ENCODE measurements at regions not wholly inside any gene's neighbourhood (a gene's known extent, or its start where the extent isn't known, plus 50 kb on each side); places are given as distances from the start of the nearest gene placed in this dataset.

DNA sequence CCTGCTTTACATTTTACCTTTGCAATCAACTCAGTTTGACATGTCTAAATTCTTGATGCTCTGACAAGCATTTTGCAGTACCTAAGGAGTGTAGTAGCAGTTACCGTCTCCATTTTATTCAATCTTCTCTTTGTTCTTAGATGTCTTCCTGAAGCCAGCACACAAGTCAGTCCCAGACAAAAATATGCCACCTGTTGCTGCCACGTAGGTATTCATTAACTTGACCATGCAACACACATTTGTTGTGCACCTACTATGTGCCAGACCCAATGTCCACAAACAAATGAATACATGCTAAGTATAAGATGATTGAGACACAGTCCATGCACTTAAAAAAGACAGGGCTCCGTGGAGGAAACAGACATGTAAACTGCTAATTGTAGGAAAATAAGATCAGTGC, 81.5 kb upstream of the NGF start:
- no peak for DNase-seq (ENCODE audit: low read depth in 2 of 2)

DNA sequence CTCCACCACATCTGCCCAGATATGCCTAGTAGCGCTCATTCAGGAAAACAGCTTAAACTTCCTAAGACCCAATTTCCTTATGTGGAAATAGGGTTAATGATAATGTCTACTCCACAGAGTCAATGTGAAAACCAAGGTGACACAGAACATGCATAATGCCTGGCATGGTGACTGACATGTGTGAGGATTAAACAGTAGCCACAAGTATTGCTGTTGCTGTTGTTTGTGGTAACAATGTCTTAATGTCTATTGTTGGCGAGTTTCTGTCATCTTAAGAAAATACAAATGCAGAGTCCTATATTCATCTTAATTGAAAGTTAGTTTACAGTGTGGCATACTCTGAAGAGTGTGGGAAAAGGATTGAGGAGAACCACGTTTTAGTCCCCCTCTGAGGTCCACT, 75.6 kb upstream of the NGF start:
- DNase-seq (ENCODE audit: low read depth in 2 of 2) = no peak

DNA sequence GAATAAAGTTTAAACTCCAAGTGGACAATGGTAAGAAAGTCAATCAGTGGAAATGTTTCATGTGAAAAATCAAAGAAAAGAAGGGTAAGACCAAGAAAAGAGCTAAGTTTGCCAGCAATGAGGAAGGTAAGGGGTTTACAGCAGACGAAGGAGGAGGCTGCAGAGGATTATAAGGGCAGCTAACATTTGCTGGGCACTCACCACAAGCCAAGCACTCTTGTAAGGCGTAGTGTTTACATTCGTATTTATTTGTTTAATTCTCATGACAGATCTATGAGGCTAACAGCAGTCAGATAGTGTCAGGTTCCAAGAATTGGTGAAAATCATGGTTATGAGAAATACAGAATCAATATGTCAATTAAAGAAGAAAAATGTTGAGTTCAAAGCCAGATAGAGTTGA, 75.2 kb upstream of the NGF start:
- DNase-seq (ENCODE audit: low read depth in 2 of 2) = no peak

DNA sequence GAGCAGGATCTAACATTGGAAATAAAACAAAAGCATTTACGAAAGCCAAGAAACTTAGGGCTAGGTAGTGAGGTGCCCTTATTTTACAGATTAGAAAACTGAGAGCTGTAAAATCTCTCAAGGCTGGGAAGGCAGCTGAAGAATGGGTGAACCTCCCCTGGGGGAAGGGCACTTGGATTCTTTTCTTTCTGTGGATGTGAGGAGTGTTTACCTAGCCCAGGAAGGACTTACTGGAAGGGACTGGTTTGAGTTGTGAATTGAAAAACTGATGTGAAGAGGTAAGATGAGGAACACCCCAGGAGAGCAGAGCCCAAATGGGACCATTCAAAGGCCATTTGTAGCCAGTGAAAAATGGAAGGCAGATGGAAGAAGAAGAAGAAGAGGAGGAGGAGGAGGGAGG, 74.7 kb upstream of the NGF start:
- DNase-seq (ENCODE audit: low read depth in 2 of 2) = no peak

DNA sequence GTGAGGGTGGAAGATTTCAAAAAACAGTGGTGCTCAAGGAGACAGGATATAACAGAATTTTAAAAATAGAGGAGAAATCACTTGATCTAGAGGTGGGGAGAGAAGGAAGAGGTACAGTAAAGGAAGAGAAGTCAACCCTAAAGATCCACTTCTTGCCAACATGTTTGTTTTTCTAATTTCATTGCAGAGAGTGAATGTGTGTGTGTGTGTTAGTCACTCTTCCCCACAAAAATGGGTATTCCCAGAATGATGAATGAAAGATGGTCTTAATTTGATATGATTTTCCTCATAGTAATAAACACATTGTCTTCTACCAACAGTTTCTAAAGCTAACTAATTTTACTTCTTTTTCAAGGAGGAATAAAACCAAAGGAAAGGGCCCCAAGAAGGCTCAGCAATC, 74.2 kb upstream of the NGF start:
- DNase-seq (ENCODE audit: low read depth in 2 of 2) = no peak

DNA sequence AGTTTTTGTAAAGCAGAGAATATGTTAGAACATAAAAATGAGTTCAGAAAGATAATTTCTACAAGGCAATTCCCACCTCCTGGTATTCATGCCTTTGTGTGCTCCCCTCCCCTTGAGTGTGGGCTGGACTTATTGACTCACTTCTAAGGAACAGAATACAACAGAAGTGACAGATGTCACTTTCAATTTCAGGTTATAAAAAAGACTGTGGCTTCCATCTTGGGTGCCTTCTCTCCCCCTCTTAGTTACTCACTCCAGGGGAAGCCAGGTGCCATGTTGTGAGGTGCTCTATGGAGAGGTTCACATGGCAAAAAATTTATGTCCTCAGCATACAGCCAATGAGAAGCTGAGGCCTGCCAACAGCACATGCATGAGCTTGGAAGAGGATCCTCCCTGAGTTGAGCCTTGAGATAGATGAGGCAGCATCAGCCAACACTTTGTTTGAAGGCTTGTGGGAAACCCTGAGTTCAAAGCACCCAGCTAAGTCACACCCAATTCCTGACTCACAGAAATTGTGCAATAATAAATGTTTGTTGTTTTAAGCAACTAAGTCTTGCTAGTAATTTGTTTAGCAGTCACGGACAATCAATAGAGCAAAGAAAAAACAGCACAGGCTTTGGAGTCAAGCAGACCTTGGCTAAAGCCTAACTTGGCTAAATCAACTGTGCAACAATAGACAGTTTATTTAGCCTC, 73.5 kb upstream of the NGF start:
- no peak for DNase-seq (ENCODE audit: low read depth in 2 of 2)

DNA sequence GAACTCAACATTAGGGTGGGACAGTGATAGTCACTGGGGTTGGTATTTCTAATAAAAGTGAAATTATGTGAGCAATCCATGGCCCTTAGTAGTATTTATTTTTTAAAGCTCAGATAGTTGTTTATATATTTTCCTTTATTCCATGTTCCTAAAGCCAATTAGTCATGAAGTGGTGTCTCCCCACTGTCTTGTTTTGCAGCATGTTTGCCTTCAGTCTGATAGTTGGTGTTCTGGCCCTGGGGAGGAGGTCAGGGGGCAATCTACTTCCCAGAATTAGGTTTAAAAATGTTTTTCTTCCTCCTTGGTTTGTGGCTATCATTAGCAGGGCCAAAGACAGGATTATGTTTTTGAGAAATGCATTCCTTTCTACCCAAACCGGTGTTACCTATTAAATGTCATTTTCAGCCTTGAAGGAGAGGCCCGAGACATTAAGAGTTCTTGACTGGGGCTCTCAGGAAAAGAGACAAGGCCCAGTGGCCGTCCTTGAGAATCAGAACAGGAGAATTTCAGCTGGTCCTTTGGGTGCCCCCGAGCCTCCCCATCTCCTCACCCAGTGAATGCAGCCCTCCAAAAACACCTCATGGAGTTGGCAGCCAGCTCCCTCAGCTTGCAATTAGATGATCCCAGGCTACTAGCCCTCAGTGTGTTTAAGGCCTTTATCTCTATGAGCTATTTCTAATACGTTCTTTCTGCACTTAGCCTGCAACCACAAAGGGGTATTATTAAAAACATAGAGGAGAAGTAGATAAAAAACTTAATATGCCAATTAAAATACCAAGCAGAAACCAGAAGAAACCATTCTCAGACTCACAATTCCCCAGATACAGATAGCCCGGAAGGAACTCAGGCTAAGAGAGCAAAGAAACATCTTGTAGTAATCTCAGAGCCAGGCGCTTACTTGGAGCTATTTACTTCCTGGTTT, 71.3 kb upstream of the NGF start:
- DNase-seq (ENCODE audit: low read depth in 2 of 2) = no peak

DNA sequence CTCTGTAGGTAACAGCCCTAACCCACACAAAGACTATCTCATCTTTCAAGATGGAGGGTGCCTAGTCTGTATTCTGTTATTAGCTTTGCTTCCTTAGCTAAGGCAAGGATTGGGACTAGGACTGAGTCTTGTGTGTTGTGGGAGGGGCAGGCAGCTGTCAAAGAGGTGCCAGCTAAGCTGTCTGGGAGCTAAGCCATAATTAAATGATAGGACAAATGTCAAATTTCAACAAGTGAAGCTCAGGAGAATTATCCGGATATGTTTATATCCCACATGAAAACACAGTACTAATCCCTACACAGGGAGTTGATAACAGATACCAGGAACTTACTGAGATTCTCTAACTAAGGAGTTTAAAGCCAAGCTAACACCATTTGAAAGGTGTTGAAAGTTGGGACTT, 70.5 kb upstream of the NGF start:
- DNase-seq (ENCODE audit: low read depth in 2 of 2) = no peak

DNA sequence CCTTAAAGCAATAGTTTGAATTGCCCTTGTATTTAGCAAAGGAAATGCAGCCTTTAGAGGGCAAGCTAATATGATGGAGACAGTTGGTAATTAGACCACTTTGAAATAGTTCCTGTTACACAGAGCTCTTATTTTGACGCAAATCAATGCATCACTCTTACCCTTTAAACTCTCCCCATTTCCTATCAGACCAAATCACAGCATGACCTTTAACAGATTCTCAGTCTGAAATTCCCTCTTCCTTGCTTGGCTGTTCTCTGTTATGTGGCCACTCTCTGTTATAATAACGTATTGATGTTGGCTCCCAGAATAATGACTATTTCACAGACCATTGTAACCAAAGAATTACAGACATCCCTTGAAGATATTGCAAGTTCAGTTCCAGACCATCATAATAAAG, 66.9 kb upstream of the NGF start:
- DNase-seq (ENCODE audit: low read depth in 2 of 2) = no peak

DNA sequence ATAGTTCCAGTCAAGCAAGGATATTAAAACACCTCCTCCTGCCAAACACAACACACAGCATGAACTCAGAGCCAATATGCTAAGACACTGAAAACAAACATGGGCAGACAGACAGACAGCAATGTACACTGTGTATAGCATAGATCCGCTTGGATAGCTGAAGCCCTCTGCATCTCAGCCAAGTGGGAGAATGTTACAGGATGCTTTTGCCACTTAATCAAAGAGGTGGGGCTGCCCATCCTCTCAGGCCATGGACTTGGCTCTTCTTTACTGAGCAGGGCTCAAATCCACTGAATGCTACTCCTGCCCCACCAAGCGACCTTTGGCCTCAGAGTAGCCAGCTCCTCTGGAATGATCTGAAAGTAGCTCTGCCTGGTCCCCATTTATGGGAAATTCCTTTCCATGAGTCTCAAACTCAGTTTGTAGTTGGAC, 64.7 kb upstream of the NGF start:
- no peak for DNase-seq (ENCODE audit: low read depth in 2 of 2)

DNA sequence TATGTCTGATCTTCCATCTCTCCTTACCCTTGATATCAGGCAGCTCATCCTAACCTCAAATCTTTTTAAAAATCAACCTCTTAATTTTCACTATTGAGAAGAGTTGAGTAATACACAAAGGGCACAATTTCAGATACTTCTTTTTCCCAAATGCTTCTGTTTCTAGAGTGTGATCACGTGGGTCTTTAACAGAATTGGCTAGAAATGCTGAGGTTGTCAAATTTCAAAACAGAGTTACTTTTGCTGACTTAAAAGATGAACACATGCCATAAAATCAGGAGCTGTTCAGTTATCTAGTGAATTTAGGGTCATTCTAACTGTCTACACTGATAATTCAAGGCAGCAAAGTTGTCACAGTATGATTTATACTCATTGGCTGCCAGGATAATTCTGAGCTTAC, 63.6 kb upstream of the NGF start:
- no peak for DNase-seq (ENCODE audit: low read depth in 2 of 2)

DNA sequence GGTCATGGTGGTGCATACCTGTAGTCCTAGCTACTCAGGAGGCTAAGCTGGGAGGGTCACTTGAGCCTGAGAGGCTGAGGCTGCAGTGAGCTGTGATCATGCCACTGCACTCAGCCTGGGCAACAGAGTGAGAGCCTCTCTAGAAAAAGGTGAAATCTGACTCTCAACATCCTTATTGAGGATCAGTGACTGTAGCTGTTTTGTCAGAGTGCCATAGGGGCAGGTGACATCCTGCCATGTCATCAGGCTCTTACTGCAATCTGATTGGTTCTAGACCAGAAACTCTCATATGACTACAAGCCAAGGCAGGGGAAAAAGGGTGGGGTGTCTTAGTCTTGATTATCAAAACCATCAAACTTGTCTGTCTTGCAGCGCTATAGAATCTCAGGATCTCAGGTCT, 62.8 kb upstream of the NGF start:
- no peak for DNase-seq (ENCODE audit: low read depth in 2 of 2)

DNA sequence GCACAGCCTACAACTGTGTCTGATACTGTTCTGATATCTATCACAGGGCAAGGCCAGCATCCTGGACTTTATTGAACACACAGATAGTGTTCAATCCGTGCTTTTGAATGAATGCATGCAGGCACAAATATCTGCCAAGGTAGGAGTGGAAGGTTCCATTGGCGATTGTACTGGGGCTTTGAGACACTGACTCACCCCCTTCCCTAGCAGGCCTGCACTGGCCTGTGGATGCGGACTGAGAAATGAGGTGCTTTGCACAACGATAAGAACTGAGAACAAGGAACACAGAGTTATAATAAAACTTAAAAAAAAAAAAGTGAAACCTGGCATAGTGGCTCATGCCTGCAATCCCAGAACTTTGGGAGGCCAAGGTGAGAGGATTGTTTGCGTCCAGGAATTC, 62.4 kb upstream of the NGF start:
- no peak for DNase-seq (ENCODE audit: low read depth in 2 of 2)

DNA sequence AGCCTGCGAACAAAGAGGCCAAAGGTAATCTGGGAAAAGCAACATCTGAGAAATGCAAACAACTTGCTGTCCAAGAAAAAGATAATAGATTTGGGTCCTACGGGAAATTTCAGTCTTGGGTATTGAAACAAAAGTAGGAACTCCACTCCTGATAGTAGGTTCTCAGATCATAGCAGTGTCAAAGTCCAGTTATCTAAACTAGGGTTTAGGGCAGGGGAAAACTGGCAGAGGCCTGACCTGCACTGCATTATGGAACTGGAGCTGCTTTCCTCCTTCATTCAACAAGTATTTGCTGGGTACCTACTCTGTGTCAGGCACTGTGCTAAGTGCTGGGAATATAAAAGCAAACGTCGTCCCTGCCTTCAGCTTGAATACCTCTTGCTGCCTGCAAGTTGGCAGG, 60.7 kb upstream of the NGF start:
- DNase-seq (ENCODE audit: low read depth in 2 of 2) = no peak
